Retinal pigment epithelial cell (primary cell): ENCODE measurements at regions not wholly inside any gene's neighbourhood (a gene's known extent, or its start where the extent isn't known, plus 50 kb on each side); places are given as distances from the start of the nearest gene placed in this dataset.

ENCODE experiments used
- DNase-seq: peaks from one replicate; pipeline ENCODE4 v3.0.0-alpha.2; 2010; ENCODE audit warnings: low read depth
- H3K4me3 ChIP-seq: 2 replicates; pipeline ENCODE4 v1.5.1; 2011; ENCODE audit warnings: mild to moderate bottlenecking, low read length, control low read depth, moderate library complexity
- TF ChIP-seq, protein P1 (sequence below): conservative IDR thresholded peaks from 2 replicates; pipeline ENCODE4 v1.5.1; 2011; ENCODE audit warnings: low read depth, low read length, control low read depth, inconsistent platforms

DNA sequence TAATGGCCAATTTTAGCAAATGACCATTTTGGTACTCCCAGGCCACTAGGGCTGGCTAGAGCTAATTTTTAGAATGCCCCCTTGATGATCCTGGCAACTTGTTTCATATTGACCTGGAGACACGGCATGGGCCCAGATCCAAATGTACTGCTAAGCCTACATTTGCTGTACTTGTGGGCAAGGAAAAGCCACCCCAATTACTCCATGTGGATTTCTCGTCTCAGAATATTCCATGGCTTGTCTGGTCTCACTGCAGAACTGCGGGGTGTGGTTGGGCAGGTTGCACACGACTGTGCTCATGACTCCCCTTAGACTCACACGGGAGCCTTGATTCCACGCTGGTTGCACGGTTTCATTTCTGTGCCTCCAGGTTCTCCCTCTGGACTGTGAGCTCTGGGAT lies 140.9 kb downstream of the RPLP1 start:
- H3K4me3 ChIP-seq: no peak overlapping the region
- TF ChIP-seq, protein P1, sequence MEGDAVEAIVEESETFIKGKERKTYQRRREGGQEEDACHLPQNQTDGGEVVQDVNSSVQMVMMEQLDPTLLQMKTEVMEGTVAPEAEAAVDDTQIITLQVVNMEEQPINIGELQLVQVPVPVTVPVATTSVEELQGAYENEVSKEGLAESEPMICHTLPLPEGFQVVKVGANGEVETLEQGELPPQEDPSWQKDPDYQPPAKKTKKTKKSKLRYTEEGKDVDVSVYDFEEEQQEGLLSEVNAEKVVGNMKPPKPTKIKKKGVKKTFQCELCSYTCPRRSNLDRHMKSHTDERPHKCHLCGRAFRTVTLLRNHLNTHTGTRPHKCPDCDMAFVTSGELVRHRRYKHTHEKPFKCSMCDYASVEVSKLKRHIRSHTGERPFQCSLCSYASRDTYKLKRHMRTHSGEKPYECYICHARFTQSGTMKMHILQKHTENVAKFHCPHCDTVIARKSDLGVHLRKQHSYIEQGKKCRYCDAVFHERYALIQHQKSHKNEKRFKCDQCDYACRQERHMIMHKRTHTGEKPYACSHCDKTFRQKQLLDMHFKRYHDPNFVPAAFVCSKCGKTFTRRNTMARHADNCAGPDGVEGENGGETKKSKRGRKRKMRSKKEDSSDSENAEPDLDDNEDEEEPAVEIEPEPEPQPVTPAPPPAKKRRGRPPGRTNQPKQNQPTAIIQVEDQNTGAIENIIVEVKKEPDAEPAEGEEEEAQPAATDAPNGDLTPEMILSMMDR: no peak
- DNase-seq: no peak

DNA sequence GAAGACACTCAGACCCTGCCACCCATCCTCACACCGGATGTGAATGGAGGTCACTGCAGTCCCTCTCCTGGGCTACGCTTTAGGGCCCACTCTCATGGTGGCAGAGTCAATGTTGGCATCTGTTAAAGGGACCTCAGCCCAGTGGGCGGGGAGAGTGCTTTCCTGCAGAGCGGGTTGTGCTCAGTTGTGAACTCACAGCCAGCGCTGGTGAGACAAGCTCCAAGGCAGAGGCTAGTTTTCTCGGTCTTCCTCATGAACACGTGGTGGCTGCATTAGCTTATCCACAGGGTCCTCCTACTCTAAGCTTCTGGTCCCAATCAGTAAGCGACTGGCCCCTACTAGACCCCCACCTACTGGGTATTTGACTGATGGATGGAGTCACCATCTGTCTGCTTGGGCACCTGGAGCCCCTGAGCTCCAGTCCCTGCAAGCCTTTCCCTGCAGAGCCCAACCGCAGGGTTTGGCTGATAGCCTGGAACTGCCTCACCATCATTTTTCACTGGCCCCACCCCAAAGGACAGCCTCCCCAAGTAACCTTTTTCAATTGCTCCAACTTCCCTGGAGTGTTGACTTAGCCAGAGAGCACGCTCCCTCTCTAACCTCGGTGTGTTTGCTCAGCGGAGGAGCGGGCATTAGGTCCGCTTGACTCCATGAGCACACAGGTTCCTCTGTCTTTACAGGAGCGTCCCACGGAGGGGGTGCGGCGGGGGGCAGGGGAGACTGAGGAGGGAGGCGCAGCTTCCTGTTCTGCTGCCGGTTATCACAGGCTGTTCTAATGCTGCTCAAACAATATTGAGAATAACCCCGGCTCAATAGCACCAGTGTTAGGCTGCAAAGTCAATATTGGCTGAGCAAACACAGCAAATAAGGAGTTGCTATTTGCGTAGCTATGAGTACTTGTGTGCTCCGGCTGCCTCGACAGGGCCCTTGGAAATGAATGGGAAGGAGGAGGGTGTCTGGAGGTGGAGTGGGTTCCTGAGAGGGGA lies 141.7 kb downstream of the RPLP1 start:
- TF ChIP-seq, protein P1: no peak
- DNase-seq: no peak
- H3K4me3 ChIP-seq: no peak overlapping the region

DNA sequence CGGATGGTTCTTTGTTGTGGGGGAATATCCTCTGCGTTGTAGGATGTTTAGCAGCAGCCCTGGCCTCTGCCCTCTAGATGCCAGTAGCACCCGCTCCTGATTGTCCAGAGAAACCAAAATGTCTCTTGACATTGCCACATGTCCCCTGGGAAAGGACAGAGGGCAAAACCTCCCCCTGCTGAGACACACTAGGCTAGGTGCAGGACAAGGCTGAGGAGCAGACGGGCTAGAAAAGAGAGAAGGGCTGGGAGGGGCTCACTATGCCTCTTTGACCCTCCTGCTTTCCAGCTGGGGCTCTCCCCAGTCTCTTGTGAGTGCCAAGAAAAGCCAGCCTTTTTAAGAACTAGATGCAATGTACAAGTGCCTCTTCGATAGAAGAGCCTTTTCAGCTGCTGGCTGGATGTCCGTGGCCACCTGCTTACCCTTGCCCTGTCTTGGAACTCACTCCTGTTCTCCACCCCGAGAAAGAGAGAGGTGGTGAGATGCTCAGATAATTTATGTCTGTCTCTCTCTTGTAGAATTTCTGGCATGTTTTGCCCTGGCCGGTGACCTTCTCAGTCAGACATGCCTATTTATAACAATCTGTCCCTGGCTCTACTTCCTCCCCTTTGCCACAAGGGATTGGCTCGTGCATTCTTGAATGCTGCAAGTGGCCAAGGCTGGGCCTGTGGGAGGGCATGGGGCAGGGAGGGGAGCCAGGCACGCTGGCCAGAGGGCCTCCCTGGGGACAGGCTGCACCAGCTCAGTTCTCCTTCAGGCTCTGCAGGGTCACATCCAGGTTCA lies 142.6 kb downstream of the RPLP1 start:
- TF ChIP-seq, protein P1: no peak
- no peak for DNase-seq
- H3K4me3 ChIP-seq: no peak overlapping the region

DNA sequence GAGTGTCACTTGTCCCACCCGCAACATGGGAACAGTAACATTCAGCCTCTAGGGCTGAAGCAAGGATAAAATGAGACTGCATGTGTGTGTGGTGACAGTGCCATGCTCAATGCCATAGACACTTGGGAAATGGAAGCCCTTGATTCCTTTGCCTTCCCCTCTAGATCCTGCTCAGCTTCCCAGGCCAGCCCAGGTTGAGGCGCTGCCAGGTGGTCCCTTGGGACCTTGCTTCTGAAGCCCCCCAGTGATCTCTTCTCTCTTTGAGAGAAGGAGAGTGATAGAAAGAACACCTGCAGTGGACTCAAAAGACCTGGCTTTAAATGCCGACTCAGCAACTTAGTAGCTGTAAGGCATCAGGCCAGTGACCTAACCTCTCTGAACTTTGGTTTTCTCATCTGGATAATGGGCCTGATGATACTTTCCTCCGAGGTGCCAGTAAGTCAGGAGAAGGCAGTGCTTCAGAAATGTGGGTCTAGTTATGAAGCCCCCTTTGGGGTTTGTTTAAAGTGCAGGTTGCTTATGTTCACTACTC lies 144.5 kb downstream of the RPLP1 start:
- TF ChIP-seq, protein P1: no peak
- no peak overlapping the region for H3K4me3 ChIP-seq
- no peak for DNase-seq

DNA sequence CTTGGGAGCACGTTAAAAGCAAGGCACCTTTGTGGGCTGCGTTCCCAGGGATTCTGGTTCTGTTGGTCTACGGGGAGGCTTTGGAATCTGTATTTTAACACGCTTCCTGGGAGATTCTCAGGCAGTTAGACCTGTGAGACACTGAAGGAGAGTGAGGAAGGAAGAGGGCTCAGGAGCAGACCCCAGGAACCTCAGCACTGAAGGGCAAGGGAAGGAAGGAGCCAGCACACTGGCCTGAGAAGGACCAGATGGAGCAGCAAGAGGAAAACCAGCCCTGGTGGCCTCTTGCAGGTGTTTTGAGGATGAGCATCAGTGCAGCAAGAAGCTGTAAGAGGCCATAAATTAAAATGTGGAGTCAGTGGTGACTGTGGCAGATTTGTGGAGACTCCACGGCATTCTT lies 146.7 kb downstream of the RPLP1 start:
- TF ChIP-seq, protein P1: no peak
- DNase-seq: no peak
- H3K4me3 ChIP-seq: no peak overlapping the region

DNA sequence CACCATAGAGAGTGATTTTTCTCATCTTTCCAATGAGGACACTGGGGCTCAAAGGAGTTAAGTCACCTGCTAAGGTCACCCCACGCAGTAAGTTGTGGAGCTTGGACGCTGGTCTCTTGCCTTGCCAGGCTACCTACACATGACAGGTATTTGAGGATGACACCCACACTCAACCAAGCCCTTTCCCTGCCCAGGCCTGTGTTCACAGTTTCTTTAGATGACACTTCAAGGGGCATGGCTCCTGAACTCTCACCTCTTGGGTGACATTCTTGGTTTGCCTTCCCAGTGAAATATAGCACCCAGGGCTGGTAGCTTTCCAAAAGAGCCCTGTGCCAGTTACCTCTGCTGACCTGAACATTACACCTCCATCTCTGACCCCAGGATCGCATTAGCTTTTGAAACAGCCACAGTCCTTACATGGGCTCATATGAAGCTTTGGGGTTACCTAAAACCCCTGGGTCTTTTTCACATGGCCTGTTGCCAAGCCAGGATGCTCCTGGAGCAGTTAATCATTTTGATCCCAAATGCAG lies 148.0 kb downstream of the RPLP1 start:
- DNase-seq: no peak
- TF ChIP-seq, protein P1: no peak

More for the DNA sequence above, 148.0 kb downstream of the RPLP1 start:
- H3K4me3 ChIP-seq: no peak overlapping the region
